GM19372 (cell line): ENCODE measurements at regions not wholly inside any gene's neighbourhood (a gene's known extent, or its start where the extent isn't known, plus 50 kb on each side); places are given as distances from the start of the nearest gene placed in this dataset.
"Not testable (repeated sequence)": the region's sequence is repeated elsewhere in the genome, so short reads cannot be mapped to it uniquely, and the experiment has no call there.

Experiments
- ATAC-seq: cut with Tn5 transposase; IDR thresholded peaks from one replicate; pipeline ENCODE4 v1.9.1; 2021; ENCODE audit warnings: mild to moderate bottlenecking, low read depth, moderate library complexity; ENCODE audit not compliant: unreplicated experiment

DNA sequence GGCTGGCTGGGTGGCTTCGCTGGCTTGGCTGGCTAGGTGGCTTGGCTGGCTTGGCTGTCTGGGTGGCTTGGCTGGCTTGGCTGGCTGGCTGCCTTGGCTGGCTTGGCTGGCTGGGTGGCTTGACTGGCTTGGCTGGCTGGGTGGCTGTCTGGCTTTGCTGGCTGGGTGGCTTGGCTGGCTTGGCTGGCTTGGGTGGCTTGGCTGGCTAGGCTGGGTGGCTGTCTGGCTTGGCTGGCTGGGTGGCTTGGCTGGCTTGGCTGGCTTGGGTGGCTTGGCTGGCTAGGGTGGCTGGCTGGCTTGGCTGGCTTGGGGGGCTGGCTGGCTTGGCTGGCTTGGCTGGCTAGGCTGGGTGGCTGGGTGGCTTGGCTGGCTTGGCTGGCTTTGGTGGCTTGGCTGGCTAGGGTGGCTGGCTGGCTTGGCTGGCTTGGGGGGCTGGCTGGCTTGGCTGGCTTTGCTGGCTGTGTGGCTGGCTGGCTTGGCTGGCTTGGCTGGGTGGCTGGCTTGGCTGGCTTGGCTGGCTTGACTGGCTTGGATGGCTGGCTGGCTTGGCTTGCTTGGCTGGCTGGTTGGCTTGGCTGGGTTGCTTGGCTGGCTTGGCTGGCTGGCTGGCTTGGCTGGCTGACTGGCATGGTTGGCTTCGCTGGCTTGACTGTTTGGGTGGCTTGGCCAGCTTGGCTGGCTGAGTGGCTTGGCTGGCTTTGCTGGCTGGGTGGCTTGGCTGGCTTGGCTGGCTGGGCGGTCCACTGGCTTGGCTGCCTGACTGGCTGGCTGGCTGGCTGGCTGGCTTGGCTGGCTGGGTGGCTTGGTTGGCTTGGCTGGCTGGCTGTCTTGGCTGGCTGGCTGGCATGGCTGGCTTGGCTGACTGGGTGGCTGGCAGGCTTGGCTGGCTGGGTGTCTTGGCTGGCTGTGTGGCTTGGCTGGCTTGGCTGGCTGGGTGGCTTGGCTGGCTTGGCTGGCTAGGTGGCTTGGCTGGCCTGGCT lies 436.3 kb downstream of the GOLGA6L6 start:
- ATAC-seq, result not testable (repeated sequence)

DNA sequence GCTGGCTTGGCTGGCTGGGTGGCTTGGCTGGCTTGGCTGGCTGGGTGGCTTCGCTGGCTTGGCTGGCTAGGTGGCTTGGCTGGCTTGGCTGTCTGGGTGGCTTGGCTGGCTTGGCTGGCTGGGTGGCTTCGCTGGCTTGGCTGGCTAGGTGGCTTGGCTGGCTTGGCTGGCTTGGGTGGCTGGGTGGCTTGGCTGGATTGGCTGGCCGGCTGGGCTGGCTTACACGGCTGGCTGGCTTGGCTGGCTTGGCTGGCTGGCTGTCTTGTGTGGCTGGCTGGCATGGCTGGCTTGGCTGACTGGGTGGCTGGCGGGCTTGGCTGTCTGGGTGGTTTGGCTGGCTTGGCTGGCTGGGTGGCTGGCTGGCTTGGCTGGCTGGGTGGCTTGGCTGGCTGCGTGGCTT lies 437.0 kb downstream of the GOLGA6L6 start:
- not testable (repeated sequence) for ATAC-seq

DNA sequence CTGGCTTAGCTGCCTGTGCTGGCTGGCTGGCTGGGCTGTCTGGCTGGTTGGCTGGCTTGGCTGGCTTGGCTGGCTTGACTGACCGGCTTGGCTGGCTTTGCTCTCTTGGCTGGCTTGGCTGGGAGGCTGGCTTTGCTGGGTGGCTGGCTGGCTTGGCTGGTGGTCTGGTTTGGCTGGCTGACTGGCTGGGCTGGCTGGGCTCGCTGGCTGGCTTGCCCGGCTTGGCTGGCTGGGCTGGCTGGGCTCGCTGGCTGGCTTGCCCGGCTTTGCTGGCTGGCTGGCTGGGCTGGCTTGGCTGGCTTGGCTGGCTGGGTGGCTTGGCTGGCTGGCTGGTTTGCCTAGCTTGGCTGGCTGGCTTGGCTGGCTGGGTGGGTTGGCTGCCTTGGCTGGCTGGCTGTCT lies 438.7 kb downstream of the GOLGA6L6 start:
- ATAC-seq, result not testable (repeated sequence)

DNA sequence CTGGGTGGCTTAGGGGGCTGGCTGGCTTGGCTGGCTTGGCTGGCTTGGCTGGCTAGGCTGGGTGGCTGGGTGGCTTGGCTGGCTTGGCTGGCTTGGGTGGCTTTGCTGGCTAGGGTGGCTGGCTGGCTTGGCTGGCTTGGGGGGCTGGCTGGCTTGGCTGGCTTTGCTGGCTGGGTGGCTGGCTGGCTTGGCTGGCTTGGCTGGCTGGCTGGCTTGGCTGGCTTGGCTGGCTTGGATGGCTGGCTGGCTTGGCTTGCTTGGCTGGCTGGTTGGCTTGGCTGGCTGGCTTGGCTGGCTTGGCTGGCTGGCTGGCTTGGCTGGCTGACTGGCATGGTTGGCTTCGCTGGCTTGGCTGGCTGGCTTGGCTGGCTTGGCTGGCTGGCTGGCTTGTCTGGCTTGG lies 439.4 kb downstream of the GOLGA6L6 start:
- not testable (repeated sequence) for ATAC-seq

DNA sequence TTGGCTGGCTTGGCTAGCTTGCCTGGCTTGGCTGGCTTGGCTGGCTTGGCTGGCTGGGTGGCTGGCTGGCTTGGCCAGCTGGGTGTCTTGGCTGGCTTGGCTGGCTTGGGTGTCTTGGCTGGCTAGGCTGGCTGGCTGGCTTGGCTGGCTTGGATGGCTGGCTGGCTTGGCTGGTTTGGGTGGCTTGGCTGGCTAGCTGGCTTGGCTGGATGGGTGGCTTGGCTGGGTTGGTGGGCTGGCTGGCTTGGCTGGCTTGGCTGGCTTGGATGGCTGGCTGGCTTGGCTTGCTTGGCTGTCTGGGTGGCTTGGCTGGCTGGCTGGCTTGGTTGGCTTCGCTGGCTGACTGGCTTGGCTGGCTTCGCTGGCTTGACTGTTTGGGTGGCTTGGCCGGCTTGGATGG lies 440.3 kb downstream of the GOLGA6L6 start:
- ATAC-seq, result not testable (repeated sequence)

DNA sequence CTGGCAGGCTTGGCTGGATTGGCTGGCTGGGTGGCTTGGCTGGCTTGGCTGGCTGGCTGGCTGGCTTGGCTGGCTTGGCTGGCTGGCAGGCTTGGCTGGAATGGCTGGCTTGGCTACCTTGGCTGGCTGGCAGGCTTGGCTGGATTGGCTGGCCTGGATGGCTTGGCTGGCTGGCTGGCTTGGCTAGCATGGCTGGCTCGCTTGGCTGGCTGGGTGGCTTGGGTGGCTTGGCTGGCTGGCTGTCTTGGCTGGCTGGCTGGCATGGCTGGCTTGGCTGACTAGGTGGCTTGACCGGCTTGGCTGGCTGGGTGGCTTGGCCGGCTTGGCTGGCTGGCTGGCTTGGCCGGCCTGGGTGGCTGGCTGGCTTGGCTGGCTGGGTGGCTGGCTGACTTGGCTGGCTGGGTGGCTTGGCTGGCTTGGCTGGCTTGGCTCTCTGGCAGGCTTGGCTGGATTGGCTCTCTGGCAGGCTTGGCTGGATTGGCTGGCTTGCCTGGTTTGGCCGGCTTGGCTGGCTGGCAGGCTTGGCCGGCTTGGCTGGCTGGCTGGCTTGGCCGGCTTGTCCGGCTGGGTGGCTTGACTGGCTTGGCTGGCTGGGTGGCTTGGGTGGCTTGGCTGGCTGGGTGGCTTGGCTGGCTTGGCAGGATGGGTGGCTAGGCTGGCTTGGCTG lies 440.9 kb downstream of the GOLGA6L6 start:
- ATAC-seq, result not testable (repeated sequence)

DNA sequence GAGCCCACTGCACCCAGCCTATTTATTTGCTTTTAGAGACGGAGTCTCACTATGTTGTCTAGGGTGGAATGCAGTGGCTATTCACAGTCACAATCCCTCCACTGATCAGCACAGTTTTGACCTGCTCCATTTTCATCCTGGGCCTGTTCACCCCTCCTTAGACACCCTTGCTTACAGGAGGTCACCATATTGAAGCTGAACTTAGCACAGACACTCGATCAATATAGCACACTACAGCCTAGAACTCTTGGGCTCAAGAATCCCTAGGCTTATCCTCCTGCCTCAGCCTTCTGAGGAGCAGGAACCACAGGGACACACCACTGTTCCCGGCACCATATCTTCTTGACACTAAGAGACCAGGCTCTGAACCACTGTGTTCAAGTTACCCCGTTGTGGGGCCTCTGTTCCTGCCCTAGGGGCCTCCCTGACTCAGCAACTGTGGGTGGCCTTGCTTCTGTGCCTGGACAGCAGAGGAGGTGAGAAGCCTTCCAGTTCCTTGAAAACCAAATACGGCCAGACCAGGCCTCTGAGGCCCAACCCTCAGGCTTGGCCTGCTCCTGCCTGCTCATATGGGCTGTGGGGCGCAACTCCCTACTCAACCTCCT lies 445.8 kb downstream of the GOLGA6L6 start:
- ATAC-seq, result not testable (repeated sequence)

DNA sequence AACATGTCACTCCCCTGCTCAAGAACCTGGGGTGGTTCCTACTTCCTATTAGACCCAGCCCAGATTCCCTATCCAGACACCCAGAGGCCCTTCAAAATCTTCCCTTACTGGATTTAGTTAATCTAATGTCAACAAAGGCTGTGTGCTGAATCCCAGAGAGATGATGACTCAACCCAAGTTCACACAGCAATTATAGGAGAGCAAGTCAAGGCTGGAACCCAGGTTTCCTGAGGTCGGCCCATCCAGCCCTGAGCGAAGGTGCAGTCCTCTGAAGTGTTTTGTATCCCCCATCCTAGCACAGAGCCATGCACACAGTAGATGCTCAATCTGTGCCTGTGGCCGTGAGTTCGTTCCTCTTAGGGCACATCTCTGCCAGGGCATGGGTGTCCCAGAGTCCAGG lies 452.1 kb downstream of the GOLGA6L6 start:
- not testable (repeated sequence) for ATAC-seq

DNA sequence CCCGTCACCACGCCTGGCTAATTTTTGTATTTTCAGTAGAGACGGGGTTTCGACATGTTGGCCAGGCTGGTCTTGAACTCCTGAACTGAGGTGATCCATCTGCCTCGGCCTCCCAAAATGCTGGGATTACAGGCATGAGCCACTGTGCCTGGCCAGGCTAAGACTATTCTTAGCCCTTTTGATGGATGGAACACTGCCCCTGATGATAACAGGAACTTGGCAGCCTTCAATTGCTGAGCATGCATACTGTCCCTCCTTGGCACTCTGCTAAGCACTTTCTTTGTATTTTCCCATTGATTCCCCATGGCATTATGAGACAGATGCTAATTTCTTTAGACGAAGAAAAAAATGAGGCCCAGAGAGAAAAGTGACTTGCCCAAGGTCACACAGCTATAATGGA lies 457.6 kb downstream of the GOLGA6L6 start:
- ATAC-seq, result not testable (repeated sequence)

DNA sequence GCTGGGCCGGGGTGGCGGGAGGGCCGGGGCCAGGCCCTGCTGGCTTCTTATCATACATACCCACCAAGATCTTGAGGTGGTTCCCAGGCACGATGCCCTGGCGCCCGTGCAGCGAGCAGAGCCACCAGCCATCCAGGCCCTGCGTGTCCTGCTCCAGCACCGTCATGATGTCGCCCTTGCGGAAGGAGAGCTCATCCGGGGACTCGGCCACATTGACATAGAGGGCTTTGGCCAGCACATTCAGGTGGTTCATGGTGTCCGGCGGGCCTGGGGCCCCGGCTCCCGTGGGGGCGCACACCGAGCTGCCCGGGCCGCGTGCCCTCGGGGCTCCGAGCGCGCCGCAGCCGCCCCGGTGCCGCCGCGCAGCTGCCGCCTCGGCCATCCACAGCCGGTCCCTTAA lies 467.5 kb downstream of the GOLGA6L6 start:
- ATAC-seq, result not testable (repeated sequence)

DNA sequence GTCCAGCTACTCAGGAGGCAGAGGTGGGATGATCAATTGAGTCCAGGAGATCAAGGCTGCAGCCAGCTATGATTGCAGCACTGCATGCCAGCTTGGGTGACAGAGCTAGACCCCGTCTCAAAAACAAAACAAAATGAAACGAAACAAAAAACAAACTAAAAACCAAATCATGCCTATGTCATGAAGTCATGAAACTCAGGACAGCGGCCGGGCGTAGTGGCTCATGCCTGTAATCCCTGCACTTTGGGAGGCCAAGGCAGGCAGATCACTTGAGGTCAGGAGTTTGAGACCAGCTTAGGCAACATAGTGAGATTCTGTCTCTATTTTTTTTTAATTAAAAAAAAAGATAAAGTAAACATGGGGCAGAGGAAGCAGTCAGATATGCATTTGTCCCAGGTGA lies 472.6 kb downstream of the GOLGA6L6 start:
- not testable (repeated sequence) for ATAC-seq

DNA sequence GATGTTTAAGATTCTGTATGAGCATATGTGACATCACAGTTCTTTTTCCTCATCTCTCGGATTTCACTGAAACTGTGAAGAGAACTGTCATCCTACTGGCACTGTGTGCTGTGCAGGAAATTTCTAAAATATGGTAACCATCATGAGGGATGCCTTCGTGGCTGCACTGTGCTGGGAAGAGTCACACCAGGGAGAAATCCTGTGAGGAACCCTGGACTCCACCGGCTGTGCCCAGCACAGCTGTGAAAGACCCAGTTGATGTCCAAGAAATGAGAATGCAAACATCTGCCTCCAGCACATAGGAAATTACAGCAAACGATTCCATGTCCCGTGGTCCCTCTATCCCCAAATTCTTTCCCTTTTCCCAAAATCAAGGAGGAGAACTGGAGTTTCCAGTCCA lies 475.4 kb downstream of the GOLGA6L6 start:
- ATAC-seq, result not testable (repeated sequence)

DNA sequence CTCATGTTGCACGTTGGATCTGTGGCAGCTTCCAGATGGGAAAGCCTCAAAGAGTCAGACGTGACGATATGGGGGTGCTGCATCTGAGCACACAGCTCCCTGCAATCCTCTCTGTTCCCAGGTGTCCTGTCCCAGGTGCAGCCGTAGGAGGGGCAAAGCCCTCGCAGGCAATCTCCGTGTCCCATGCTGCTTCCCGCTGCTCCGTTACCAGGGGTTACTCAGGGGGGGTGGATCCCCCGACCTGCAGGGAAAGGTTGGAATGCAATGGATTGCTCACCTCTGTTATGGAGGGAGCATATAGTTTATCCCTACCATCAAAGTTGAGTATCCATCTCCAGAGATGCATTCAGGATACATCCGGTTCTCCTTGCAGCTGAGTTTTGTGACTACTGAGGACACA lies 476.1 kb downstream of the GOLGA6L6 start:
- not testable (repeated sequence) for ATAC-seq

DNA sequence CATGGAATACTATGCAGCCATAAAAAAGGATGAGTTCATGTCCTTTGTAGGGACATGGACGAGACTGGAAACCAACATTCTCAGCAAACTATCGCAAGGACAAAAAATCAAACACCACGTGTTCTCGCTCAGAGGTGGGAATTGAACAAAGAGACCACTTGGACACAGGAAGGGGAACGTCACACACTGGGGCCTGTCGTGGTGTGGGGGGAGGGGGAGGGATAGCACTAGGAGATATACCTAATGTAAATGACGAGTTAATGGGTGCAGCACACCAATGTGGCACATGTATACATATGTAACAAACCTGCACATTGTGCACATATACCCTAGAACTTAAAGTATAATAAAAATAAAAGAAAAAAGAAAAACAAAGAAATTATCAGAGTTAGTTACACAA lies 478.4 kb downstream of the GOLGA6L6 start:
- ATAC-seq, result not testable (repeated sequence)

DNA sequence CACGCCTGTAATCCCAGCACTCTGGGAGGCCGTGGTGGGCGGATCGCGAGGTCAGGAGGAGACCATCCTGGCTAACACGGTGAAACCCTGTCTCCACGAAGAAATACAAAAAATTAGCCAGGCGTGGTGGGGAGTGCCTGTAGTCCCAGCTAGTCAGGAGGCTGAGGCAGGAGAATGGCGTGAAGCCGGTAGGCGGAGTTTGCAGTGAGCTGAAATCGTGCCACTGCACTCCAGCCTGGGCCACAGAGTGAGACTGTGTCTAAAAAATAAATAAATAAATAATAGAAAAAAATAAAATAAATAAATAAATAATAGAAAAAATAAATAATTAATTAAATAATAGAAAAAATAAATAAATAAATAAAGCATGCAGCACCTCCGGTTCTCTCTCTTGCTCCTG lies 480.8 kb downstream of the GOLGA6L6 start:
- not testable (repeated sequence) for ATAC-seq

DNA sequence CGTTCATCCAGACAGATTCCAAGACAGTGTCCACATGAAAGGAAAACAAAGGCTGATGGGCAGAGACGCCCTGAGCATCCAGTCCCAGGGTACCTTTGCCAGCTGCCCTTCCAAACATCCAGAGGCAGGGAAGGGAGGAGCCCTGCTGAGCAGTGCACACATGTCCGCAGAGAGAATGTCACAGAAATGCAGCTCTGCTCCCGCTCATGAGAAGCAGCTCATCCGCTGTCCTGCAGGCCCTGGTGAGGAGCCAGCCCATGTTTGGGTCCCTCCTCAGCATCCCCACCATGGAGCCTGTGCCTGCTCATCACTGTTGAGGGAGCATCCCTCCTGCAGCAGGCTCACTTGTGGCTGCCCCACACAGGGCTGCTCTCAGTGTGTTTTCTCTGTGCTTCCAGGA lies 484.7 kb downstream of the GOLGA6L6 start:
- ATAC-seq, result not testable (repeated sequence)

DNA sequence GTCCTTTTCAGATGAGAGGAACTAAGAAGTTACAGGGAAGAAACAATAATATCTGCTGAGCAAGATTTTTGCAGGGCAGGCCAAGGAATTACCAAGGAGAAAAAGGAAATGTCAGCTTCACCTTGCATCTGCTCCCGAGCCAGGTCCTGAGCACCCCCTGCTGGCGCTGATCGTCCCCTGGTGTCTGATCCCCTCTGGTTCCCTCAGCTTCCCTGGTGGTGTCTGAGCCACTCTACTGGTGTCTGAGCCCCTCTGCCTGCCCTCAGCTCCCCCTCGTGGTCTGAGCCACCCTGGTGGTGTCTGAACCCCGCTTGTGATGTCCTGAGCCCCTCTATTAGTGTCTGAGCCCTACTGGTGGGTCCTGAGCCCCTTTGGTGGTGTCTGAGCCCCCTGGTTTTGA lies 485.7 kb downstream of the GOLGA6L6 start:
- ATAC-seq, result not testable (repeated sequence)

DNA sequence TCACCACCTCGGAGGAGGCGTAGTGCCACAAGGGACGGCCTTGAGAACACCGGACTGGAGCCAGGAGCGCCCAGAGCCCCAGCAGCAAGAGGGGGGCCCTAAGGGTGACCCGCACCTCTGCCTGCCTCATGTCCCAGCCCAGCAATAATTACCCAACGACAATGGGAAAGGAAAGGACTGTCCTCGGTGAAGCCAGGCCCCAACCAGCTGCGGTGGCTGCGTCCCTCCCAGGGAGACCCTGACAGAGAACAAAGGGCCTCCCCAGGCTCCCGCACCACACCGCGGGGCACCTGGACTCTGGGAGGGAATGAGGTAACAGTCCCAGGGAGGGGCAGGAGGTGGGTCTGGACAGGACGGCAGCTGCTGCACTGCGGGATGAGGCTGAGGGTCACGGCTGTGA lies 493.4 kb downstream of the GOLGA6L6 start:
- not testable (repeated sequence) for ATAC-seq

DNA sequence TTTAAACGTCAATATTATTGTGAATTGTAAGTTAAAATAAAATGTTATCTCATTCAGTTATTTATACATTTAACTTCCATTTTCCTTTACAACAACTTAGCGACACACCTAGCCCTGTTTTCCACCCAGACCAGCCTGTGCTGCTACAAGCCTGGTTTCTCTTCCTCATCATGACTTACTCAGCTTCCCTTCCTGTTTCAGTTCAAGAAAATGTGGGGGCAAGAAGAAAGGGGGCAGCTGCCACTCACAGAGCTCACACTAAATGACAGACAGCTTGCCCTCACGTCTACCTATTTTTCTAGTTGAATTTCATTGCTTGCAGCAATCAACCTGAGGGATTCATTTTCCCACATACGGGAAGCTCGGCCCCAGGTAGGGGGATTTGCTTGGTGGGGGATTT lies 496.4 kb downstream of the GOLGA6L6 start:
- not testable (repeated sequence) for ATAC-seq

DNA sequence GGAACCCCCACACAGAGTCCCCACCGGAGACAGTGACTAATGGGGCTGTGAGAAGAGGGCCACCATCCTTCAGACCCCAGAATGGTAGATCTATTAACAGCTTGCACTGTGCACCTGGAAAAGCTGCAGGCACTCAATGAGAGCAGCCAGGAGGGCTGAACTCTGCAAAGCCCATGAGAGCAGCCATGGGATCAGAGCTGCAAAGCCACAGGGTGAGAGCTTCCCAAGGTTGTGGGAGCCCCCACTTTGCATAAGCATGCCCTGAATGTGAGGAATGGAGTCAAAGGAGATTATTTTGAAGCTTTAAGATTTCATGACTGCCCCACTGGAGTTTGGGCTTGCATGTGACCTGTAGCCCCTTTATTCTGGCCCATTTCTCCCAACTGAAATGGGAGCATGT lies 500.9 kb downstream of the GOLGA6L6 start:
- ATAC-seq, result not testable (repeated sequence)

DNA sequence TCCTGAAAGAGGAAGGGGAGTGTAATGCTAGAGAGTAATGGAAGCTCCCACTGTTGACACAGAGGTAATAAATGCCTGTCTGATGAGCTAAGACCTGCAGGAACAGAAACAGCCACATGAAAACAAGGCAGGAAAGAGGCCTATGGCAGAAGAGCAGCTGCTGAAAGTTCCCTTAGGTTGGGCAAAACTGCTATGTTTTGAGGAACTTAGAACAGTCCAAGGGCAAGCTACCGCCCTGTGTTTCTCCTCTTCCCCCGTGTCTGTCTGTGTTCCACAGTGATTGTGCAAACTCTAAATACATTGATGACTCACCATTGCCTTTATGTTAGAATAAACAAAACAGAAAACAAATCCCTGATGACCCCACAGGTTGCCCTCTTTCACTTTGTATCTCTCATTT lies 516.6 kb downstream of the GOLGA6L6 start:
- not testable (repeated sequence) for ATAC-seq
